IPS DF 6.9 (cell line): ENCODE measurements at regions not wholly inside any gene's neighbourhood (a gene's known extent, or its start where the extent isn't known, plus 50 kb on each side); places are given as distances from the start of the nearest gene placed in this dataset.

Experiments used
- DNase-seq: peaks from one replicate; pipeline ENCODE4 v3.0.0-alpha.2; 2013; ENCODE audit warnings: low read depth, low spot score
- H3K27ac ChIP-seq: one replicate; pipeline ENCODE4 v1.5.1; 2013; ENCODE audit warnings: low read length, control low read depth
- H3K27me3 ChIP-seq: 2 replicates; pipeline ENCODE4 v1.6.1; 2013; ENCODE audit warnings: mild to moderate bottlenecking, low read length; ENCODE audit not compliant: control insufficient read depth, insufficient read depth
- H3K36me3 ChIP-seq: 2 replicates; pipeline ENCODE4 v1.6.1; 2013; ENCODE audit warnings: low read length; ENCODE audit not compliant: control insufficient read depth, insufficient read depth
- H3K4me1 ChIP-seq: 2 replicates; pipeline ENCODE4 v1.6.1; 2013; ENCODE audit warnings: low read length; ENCODE audit not compliant: control insufficient read depth, insufficient read depth
- H3K4me3 ChIP-seq: 2 replicates; pipeline ENCODE4 v1.5.1; 2013; ENCODE audit warnings: mild to moderate bottlenecking, low read length
- H3K9me3 ChIP-seq: 2 replicates; pipeline ENCODE4 v1.6.1; 2013; ENCODE audit warnings: low read length, inconsistent platforms; ENCODE audit not compliant: control insufficient read depth, insufficient read depth
- WGBS: extraction: QIAGEN DNeasy Blood & Tissue Kit; methylation state at CpG from one replicate; pipeline ENCODE4 v1.1.7; 2013; ENCODE audit warnings: mixed read lengths, missing lambda C conversion rate; ENCODE audit not compliant: insufficient read length, insufficient coverage; 5-methylcytosine and 5-hydroxymethylcytosine counted together

DNA sequence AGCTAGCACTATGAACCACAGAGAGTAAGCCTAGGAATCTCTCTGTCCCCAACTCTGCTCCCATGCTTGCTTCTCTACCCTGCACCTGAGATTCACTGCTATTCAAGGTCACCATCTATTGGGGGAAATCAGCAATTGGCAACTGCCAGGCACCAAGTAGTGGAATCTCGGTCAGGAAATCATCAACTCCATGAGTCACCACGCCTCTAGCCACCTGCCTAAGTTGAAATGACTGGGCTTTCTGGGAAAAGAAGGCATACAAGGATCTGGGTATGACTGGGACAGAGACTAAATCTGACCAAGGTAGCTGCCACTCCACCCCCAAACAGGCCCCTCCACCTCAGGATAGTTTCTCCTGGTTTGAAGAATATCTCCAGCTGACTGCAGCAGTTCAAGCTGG lies 464.1 kb upstream of the CBLB start:
- no peak for DNase-seq
- Histone ChIP-seq H3K4me1 (no peaks in the 10 kb centered on the region), H3K9me3 (no peaks in the 10 kb centered on the region), H3K4me3 (no peak overlapping the region), H3K36me3 (no peaks in the 10 kb centered on the region), H3K27me3 (no peaks in the 10 kb centered on the region), H3K27ac (no peak overlapping the region)
- WGBS: no CpG with 5 or more reads among the region's 2 CpGs

DNA sequence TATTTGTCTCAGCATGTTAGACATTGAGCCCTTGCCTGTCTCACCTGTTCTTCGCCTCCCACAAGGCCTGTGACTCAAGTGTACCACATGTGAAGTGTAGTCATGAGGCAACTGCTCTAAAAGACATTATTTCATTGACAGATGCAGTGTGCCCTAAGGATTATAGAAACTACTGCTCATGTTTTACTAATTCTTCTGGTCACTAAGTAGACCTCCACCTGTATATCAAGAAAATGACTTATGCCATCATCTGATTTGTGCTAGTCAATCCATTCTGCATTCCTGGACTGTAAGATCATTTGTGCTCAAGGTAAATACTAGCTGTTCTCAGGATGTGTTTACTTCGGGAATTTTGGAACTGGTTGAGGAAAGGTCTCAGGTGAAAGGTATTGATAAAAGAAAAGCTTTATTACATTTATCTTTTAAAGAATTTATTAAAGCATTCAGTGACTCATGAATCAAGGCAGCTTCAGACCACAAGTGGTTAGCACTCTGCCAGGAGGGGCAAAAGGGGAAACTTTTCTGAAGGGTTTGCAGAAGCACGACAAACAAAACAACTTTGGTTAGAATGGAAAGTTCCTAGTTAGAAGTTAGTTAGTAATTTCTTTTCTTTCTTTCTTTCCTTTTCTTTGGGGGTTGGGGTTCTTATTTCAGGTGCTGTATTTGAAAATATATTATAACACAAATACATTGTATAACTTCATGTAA lies 465.3 kb upstream of the CBLB start:
- Histone ChIP-seq H3K27me3 (no peaks in the 10 kb centered on the region), H3K27ac (no peak overlapping the region), H3K36me3 (no peaks in the 10 kb centered on the region), H3K4me1 (no peaks in the 10 kb centered on the region), H3K9me3 (no peaks in the 10 kb centered on the region), H3K4me3 (no peak overlapping the region)
- WGBS: no CpG with 5 or more reads among the region's 3 CpGs
- DNase-seq: no peak

DNA sequence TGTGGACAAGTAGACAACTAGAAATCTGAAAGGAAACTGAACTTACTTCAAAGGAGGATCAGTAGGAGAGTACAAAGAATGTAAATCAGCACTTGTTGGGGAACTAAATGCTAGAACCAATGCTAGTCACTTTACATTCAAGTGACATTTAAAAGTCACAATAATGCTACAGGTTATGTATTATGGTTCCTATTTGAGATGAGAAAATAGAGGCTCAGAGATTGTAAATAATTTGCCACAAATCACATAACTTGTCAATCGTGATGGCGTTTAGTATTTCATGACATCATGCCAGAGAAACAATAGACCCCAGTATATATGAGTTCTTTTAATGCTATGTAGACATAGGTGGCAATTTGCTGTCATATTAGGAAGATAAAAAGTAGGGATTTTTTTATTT lies 467.8 kb upstream of the CBLB start:
- no peaks in the 10 kb centered on the region for H3K4me1 ChIP-seq
- no peaks in the 10 kb centered on the region for H3K36me3 ChIP-seq
- H3K27ac ChIP-seq: no peak overlapping the region
- no CpG with 5 or more reads among the region's 2 CpGs for WGBS
- no peaks in the 10 kb centered on the region for H3K27me3 ChIP-seq
- no peak overlapping the region for H3K4me3 ChIP-seq
- no peaks in the 10 kb centered on the region for H3K9me3 ChIP-seq
- DNase-seq: no peak

DNA sequence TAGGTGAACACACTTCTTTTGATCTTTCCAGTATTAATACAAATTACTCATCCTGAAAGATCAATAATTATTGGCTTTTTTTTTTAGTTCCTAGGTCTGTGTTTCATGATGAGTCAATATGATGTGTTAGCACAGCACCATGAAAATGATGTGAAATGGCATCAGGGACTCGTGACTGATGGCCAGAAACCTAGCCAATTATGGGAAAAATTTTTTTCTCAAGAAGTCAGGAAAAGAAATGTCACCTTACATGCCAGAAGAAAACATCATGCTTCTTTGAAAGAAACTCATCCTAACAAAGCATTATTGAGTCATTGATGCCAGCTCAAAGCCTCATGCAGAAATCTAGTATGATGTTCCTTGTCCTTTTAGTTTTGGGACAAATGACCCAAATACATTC lies 468.3 kb upstream of the CBLB start:
- no peaks in the 10 kb centered on the region for H3K36me3 ChIP-seq
- H3K27me3 ChIP-seq: no peaks in the 10 kb centered on the region
- no peak overlapping the region for H3K27ac ChIP-seq
- H3K4me1 ChIP-seq: no peaks in the 10 kb centered on the region
- no peak overlapping the region for H3K4me3 ChIP-seq
- no CpG with 5 or more reads among the region's 1 CpG for WGBS
- H3K9me3 ChIP-seq: no peaks in the 10 kb centered on the region
- DNase-seq: no peak

DNA sequence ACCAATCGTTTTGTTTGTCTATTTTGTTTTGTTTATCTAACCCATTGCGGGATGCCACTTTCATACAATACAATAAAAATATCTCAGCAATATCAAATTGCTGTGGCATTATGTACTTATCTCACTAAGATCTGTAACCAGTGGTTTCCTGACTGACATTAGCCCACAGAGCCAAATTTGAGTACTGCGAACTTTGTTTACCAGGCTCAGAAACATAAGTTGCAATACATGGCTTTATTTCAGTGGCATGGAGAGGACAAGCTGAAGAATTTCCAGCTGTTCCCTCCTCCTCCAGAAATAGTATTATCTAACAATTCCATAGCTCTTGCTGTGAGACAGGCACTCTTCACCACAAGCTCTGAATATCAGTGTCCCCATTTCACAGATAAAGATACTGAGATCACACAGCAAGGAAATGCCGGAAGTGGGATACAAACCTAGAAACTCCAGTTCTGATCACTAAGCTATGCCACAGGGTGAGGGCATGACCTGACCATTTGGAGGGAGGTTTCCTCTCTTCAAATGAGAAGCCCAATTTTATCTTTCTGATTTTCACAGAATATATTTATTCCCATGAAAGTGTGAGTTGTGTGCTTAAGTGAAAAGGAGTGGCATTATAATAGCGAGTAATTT lies 469.9 kb upstream of the CBLB start:
- no peaks in the 10 kb centered on the region for H3K27me3 ChIP-seq
- no peak overlapping the region for H3K27ac ChIP-seq
- WGBS: no CpG with 5 or more reads among the region's 5 CpGs
- H3K36me3 ChIP-seq: no peaks in the 10 kb centered on the region
- no peak for DNase-seq
- H3K4me1 ChIP-seq: no peaks in the 10 kb centered on the region
- H3K4me3 ChIP-seq: no peak overlapping the region
- no peaks in the 10 kb centered on the region for H3K9me3 ChIP-seq

DNA sequence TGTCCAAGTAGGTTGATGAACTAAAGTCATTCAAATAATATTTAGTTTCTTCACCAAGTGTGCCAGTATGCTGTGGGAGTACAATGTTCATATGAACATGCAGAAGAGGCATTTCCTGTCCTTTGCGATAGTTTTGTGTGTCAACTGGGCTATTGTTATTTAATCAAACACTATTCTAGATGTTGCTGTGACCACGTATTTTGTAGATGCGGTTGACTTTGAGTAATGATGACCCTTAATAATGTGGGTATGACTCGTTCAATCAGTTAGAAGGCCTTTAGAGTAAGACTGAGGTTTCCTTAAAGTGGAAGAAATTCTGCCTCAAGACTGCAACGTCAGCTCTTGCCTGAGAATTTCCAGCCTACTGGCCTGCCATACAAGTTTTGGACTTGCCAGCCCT lies 470.7 kb upstream of the CBLB start:
- WGBS: no CpG with 5 or more reads among the region's 5 CpGs
- H3K4me1 ChIP-seq: no peaks in the 10 kb centered on the region
- no peaks in the 10 kb centered on the region for H3K27me3 ChIP-seq
- no peak overlapping the region for H3K4me3 ChIP-seq
- DNase-seq: no peak
- no peak overlapping the region for H3K27ac ChIP-seq
- no peaks in the 10 kb centered on the region for H3K9me3 ChIP-seq
- H3K36me3 ChIP-seq: no peaks in the 10 kb centered on the region

DNA sequence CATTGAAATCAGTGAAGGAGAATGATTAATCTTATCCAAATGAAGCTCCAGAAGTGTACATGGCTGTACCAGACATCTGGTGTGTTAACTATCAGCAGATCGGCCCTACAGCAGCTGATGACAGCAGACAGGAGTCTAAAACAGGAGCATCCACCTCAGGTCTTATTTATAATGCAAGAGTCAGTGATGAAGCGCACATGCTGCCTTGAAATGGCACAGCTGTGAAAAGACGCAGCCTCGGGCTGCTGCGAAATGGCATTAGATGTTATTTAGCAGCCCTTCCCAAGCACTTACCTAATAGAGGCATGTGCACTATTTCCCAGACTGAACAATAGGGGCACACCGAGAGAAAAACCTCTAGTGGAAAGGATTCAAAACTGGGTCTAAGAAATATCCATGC lies 472.3 kb upstream of the CBLB start:
- no CpG with 5 or more reads among the region's 6 CpGs for WGBS
- Histone ChIP-seq H3K27ac (no peak overlapping the region), H3K4me1 (no peaks in the 10 kb centered on the region), H3K4me3 (no peak overlapping the region), H3K36me3 (no peaks in the 10 kb centered on the region), H3K9me3 (no peaks in the 10 kb centered on the region), H3K27me3 (no peaks in the 10 kb centered on the region)
- DNase-seq: no peak

DNA sequence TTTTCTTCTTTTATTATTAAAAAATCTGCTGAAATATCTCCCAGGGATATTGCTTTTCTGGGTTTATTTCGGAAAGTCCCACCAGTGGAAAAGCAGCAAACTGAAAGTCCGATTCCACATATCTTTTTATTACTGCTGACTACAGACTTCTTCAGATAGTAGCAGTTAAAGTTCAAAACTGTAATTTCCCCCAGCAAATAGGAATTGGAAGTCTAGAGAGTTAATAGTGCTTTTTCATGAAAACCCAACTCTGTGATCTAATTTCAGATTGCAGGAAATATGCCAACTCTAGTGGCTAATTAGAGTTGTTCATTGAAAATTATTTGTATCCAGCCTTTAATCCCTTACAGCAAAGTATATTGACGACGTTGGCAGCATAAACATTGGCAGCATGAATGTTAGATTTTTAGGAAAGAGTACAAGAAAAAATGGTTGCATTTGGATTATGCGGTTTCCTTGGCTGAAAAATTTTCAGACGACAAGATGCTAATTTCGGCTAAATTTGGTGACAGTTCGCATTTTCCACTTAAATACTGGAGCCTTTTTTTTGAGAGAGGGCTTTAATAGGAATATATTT lies 472.9 kb upstream of the CBLB start:
- no CpG with 5 or more reads among the region's 8 CpGs for WGBS
- H3K36me3 ChIP-seq: no peaks in the 10 kb centered on the region
- H3K4me1 ChIP-seq: no peaks in the 10 kb centered on the region
- no peak for DNase-seq
- H3K27ac ChIP-seq: no peak overlapping the region
- no peak overlapping the region for H3K4me3 ChIP-seq
- no peaks in the 10 kb centered on the region for H3K27me3 ChIP-seq
- no peaks in the 10 kb centered on the region for H3K9me3 ChIP-seq

DNA sequence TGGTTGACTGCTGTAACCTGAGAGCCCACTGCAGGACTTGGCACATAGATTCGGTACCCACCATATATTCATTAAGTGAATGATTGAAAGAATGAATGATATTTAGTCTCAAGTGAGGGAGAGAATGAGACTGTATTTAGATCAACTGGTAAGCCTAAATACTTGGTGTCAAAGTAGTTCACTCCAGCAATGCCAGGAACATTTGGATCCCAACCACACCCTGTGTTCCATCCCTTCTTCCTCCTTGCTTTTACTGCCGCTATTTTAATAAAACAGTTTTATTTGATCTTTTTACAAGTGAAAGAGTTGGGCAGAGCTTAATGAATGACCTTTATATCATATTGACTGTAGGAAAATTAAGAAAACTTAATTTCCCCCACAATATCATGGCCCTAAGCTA lies 473.6 kb upstream of the CBLB start:
- H3K27ac ChIP-seq: no peak overlapping the region
- H3K4me3 ChIP-seq: no peak overlapping the region
- no peak for DNase-seq
- no peaks in the 10 kb centered on the region for H3K27me3 ChIP-seq
- no peaks in the 10 kb centered on the region for H3K9me3 ChIP-seq
- no peaks in the 10 kb centered on the region for H3K36me3 ChIP-seq
- no CpG with 5 or more reads among the region's 2 CpGs for WGBS
- H3K4me1 ChIP-seq: no peaks in the 10 kb centered on the region

DNA sequence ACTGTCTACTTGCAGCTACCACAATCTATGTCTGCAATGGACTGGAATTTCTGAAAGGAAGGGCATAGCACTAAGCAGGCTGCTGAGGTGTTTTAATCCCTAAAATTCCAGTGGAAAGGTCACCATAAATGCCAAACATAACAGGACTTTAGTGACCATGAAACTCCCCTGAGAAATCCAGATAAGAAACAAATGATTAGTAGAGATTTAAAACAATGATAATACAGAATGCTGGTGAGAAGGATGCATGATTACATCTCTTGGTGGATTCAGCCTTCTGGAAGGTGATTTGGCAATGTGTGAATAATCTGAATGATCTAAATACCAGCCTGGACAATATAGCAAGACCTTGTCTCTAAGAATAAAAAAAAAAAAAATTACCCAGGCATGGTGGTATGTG lies 475.0 kb upstream of the CBLB start:
- Histone ChIP-seq H3K27me3 (no peaks in the 10 kb centered on the region), H3K9me3 (no peaks in the 10 kb centered on the region), H3K36me3 (no peaks in the 10 kb centered on the region), H3K4me3 (no peak overlapping the region), H3K27ac (no peak overlapping the region), H3K4me1 (no peaks in the 10 kb centered on the region)
- no peak for DNase-seq
